ENCODE measurements at regions not wholly inside any gene's neighbourhood (a gene's known extent, or its start where the extent isn't known, plus 50 kb on each side); places are given as distances from the start of the nearest gene placed in this dataset.

GRCh38 chr2:12879649-12880048, 162.9 kb downstream of the TRIB2 start:
- H3K4me1 ChIP-seq (ENCODE audit: control insufficient read depth, extremely low read depth, insufficient read depth, low read length): peaks cover 9% of the 10 kb centered on the region
- H3K9me3 ChIP-seq (replicated peaks; ENCODE audit: control insufficient read depth, insufficient read depth, low read length): no peaks in the 10 kb centered on the region
- no TSS peak for BruUV-seq (replicated peaks)
- H3K9me1 ChIP-seq (replicated peaks; ENCODE audit: control insufficient read depth, extremely low read depth, insufficient read depth, low read length): no peaks in the 10 kb centered on the region
- no peak overlapping the region for H3K27ac ChIP-seq (ENCODE audit: insufficient read depth, low read depth, low read length)
- FAIRE-seq (no peak), DNase-seq (ENCODE audit: low read depth, low spot score) (no peak)
- TF ChIP-seq JUN (IDR thresholded peaks at IDR 0.05; ENCODE audit: borderline replicate concordance, insufficient read depth, insufficient read length, low read depth) (no peak), EZH2 (IDR thresholded peaks at IDR 0.05; ENCODE audit: borderline replicate concordance, low read depth, low read length, severe bottlenecking) (no peak), GATA2 (IDR thresholded peaks at IDR 0.05; ENCODE audit: insufficient read depth, insufficient read length, low read depth, low read length) (no peak), MAX (IDR thresholded peaks at IDR 0.05; ENCODE audit: insufficient read depth, insufficient read length) (no peak), POLR2A (IDR thresholded peaks at IDR 0.05; ENCODE audit: low read depth, low read length) (no peak), FOS (IDR thresholded peaks at IDR 0.05; ENCODE audit: borderline replicate concordance, insufficient read depth, low read length) (no peak), MYC (IDR thresholded peaks at IDR 0.05; ENCODE audit: low read depth, low read length) (no peak), POLR2AphosphoS5 (IDR thresholded peaks at IDR 0.05; ENCODE audit: insufficient read depth, low read depth, low read length) (no peak)
- TF ChIP-seq, protein P1, sequence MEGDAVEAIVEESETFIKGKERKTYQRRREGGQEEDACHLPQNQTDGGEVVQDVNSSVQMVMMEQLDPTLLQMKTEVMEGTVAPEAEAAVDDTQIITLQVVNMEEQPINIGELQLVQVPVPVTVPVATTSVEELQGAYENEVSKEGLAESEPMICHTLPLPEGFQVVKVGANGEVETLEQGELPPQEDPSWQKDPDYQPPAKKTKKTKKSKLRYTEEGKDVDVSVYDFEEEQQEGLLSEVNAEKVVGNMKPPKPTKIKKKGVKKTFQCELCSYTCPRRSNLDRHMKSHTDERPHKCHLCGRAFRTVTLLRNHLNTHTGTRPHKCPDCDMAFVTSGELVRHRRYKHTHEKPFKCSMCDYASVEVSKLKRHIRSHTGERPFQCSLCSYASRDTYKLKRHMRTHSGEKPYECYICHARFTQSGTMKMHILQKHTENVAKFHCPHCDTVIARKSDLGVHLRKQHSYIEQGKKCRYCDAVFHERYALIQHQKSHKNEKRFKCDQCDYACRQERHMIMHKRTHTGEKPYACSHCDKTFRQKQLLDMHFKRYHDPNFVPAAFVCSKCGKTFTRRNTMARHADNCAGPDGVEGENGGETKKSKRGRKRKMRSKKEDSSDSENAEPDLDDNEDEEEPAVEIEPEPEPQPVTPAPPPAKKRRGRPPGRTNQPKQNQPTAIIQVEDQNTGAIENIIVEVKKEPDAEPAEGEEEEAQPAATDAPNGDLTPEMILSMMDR (IDR thresholded peaks at IDR 0.05; ENCODE audit: extremely low read depth in 1 of 2, insufficient read depth in 1 of 2, low read depth in 1 of 2, low read length in 2 of 2): no peak
- ChIA-PET CTCF (interaction anchor here (0.6 kb wide), 1 partner anchor 10 kb away, joined by 3 read pairs; no protein-coding TSS in a partner anchor), POLR2A (no interaction called here)
- H3K27me3 ChIP-seq (ENCODE audit: control insufficient read depth in 2 of 2, insufficient read depth in 2 of 2, low read length in 2 of 2): no peaks in the 10 kb centered on the region
- intact Hi-C loops (cut with micrococcal nuclease): no loop called here
- no peak overlapping the region for H3K4me2 ChIP-seq (ENCODE audit: insufficient read depth, low read length)
- H3K79me2 ChIP-seq (ENCODE audit: control insufficient read depth, insufficient read depth, low read length): no peaks in the 10 kb centered on the region
- H3K9ac ChIP-seq (replicated peaks; ENCODE audit: extremely low read depth, insufficient read depth, low read length): no peak overlapping the region
- H3K36me3 ChIP-seq (ENCODE audit: control insufficient read depth in 2 of 2, extremely low read depth in 1 of 2, insufficient read depth in 2 of 2, low read length in 2 of 2): no peaks in the 10 kb centered on the region
- dilution Hi-C loops (cut with MboI; ENCODE audit: extremely low pct_ligation_motif_present, low sequenced_read_pairs): no loop called here
- H2AFZ ChIP-seq (ENCODE audit: low read depth, low read length): no peak overlapping the region
- H3K4me3 ChIP-seq (replicated peaks in 1 of 3; ENCODE audit: insufficient read depth in 1 of 3, low read depth in 1 of 3, low read length in 3 of 3): no peak overlapping the region
- no peaks in the 10 kb centered on the region for H4K20me1 ChIP-seq (replicated peaks; ENCODE audit: control insufficient read depth, extremely low read depth, insufficient read depth, low read length)

All from endothelial cell of umbilical vein (primary cell).